K562 (cell line): ENCODE measurements at regions not wholly inside any gene's neighbourhood (a gene's known extent, or its start where the extent isn't known, plus 50 kb on each side); places are given as distances from the start of the nearest gene placed in this dataset.

Source experiments
- ATAC-seq: fragments of 200-7000 bp; cut with Tn5 transposase; 3 replicates; pipeline ENCODE4 v1.9.1; 2020; ENCODE audit warnings: moderate library complexity
- BruUV-seq: library from RNA; stranded (reverse); fragments of 400-500 nt; replicated peaks from 2 replicates; lab custom pipeline; 2021; lab: Mats Ljungman, UMichigan
- CTCF ChIA-PET: fragments of 300-600 bp; formaldehyde crosslinking; extraction: SDS; loops from one replicate; lab custom pipeline; 2021; ENCODE audit warnings: low intra/inter-chr PET ratio; lab: Yijun Ruan, JAX
- POLR2A ChIA-PET: fragments of 300-600, 350-650 bp; sonication (Branson Sonifier 250); formaldehyde crosslinking; extraction: SDS; loops from one replicate; lab custom pipeline; 2021; ENCODE audit warnings: antibody characterized with exemption, inconsistent platforms; lab: Yijun Ruan, JAX
- DNase-seq, 4 experiments: peaks; one replicate each; pipeline versions ENCODE4 v3.0.0 to v3.0.0-alpha.2; 2011 to 2018; ENCODE audit warnings: low spot score in 3 of 4, mixed read lengths in 3 of 4; ENCODE audit errors: extremely low read depth in 1 of 4
- FAIRE-seq: peaks from 2 replicates; lab custom pipeline; 2011; peaks lifted over from hg19 to GRCh38; lab: Jason Lieb, UNC
- H2AFZ ChIP-seq: 2 replicates; pipeline ENCODE4 v1.6.0; 2011; ENCODE audit warnings: low read depth, low read length, control low read depth, inconsistent platforms
- H3K27ac ChIP-seq: fragments of 200-600 bp; 3 replicates; pipeline ENCODE4 v1.8.0; 2011; ENCODE audit warnings: low read depth, mild to moderate bottlenecking, control low read depth, inconsistent platforms, low read length, moderate library complexity, mixed read lengths; ENCODE audit errors: extremely low read depth
- H3K27me3 ChIP-seq, 2 experiments: fragments of 300-600 bp in 1 of 2; 2 replicates in 1 of 2; 3 replicates in 1 of 2; pipeline versions ENCODE4 v1.6.0 to v1.8.0; 2011; ENCODE audit warnings: inconsistent platforms in 2 of 2, low read length in 2 of 2, mild to moderate bottlenecking in 1 of 2, mixed read lengths in 1 of 2, moderate library complexity in 1 of 2; ENCODE audit not compliant: control insufficient read depth in 2 of 2, insufficient read depth in 2 of 2
- H3K36me3 ChIP-seq: fragments of 300-600 bp; 3 replicates; pipeline ENCODE4 v1.8.0; 2011; ENCODE audit warnings: mild to moderate bottlenecking, low read length, inconsistent platforms; ENCODE audit not compliant: control insufficient read depth, insufficient read depth
- H3K4me1 ChIP-seq, 2 experiments: fragments of 200-600 bp in 1 of 2; replicated peaks in 1 of 2; 2 replicates in 1 of 2; 3 replicates in 1 of 2; pipeline versions ENCODE4 v1.5.1 to v1.8.0; 2011; ENCODE audit warnings: inconsistent platforms in 2 of 2, low read length in 2 of 2, mild to moderate bottlenecking in 1 of 2, mixed read lengths in 1 of 2, moderate library complexity in 1 of 2; ENCODE audit not compliant: control insufficient read depth in 2 of 2, insufficient read depth in 2 of 2
- H3K4me2 ChIP-seq: 2 replicates; pipeline ENCODE4 v1.6.1; 2011; ENCODE audit warnings: low read length, control low read depth, inconsistent platforms, mixed read lengths; ENCODE audit not compliant: insufficient read depth
- H3K4me3 ChIP-seq: fragments of 200-600 bp; sonication (generic), shearing (Covaris generic); 2 replicates; pipeline ENCODE4 v1.5.1; 2016; ENCODE audit warnings: control low read depth, inconsistent platforms
- H3K79me2 ChIP-seq: fragments of 200-600 bp; 3 replicates; pipeline ENCODE4 v1.8.0; 2011; ENCODE audit warnings: low read length, inconsistent platforms; ENCODE audit not compliant: control insufficient read depth, insufficient read depth
- H3K9ac ChIP-seq, 2 experiments: 2 replicates each; pipeline versions ENCODE4 v1.6.0 to v1.6.1; 2011; ENCODE audit warnings: low read depth in 2 of 2, low read length in 2 of 2, control low read depth in 1 of 2, inconsistent platforms in 1 of 2, mild to moderate bottlenecking in 1 of 2, mixed read lengths in 1 of 2; ENCODE audit not compliant: insufficient read depth in 1 of 2
- H3K9me1 ChIP-seq: one replicate; pipeline ENCODE4 v1.6.0; 2011; ENCODE audit warnings: inconsistent platforms, mild to moderate bottlenecking, low read length, moderate library complexity; ENCODE audit not compliant: control insufficient read depth, insufficient read depth
- H3K9me3 ChIP-seq: replicated peaks from 2 replicates; pipeline ENCODE4 v1.5.1; 2011; ENCODE audit warnings: low read depth, low read length, inconsistent platforms; ENCODE audit not compliant: control insufficient read depth, insufficient read depth
- H4K20me1 ChIP-seq: replicated peaks from 2 replicates; pipeline ENCODE4 v1.6.1; 2011; ENCODE audit warnings: low read length, inconsistent platforms, mixed read lengths; ENCODE audit not compliant: control insufficient read depth, insufficient read depth
- DLX4 ChIP-seq: fragments of 250-450 bp; sonication (Bioruptor Pico); IDR thresholded peaks from 2 replicates; pipeline ENCODE4 v1.6.1; 2021; ENCODE audit warnings: mild to moderate bottlenecking
- ELF2 ChIP-seq: fragments of 250-450 bp; sonication (Bioruptor Pico); IDR thresholded peaks from 2 replicates; pipeline ENCODE4 v1.5.0; 2021; ENCODE audit warnings: mild to moderate bottlenecking
- ERF ChIP-seq: fragments of 450-650 bp; formaldehyde crosslinking; IDR thresholded peaks from 2 replicates; pipeline ENCODE4 v1.4.0; 2020; ENCODE audit warnings: mild to moderate bottlenecking, mixed read lengths
- ETV1 ChIP-seq: fragments of 450-650 bp; conservative IDR thresholded peaks from 2 replicates; pipeline ENCODE4 v1.6.1; 2016; ENCODE audit warnings: missing genetic modification characterization, control low read depth, low read depth, missing compliant biosample characterization
- FOXA1 ChIP-seq: fragments of 450-650 bp; IDR thresholded peaks from 2 replicates; pipeline ENCODE4 v1.6.1; 2016; ENCODE audit warnings: mild to moderate bottlenecking, borderline replicate concordance
- HCFC1 ChIP-seq: IDR thresholded peaks from 2 replicates; pipeline ENCODE4 v1.6.1; 2012; ENCODE audit warnings: low read depth, low read length, improper control_type of control experiment
- HDAC8 ChIP-seq: fragments of 450-650 bp; IDR thresholded peaks from 2 replicates; pipeline ENCODE4 v1.6.1; 2016; ENCODE audit warnings: mild to moderate bottlenecking, missing genetic modification characterization, moderate library complexity, missing compliant biosample characterization
- HNRNPLL ChIP-seq: fragments of 200-400 bp; formaldehyde crosslinking; IDR thresholded peaks from 2 replicates; pipeline ENCODE4 v1.6.1; 2017; ENCODE audit warnings: low read length, low read depth, mild to moderate bottlenecking; ENCODE audit not compliant: poor library complexity, severe bottlenecking
- MCM7 ChIP-seq, 2 experiments: fragments of 450-650 bp; IDR thresholded peaks; 2 replicates each; pipeline ENCODE4 v1.6.1; 2016 to 2018
- MYC ChIP-seq, 2 experiments: fragments of 250-450 bp in 1 of 2; sonication (Bioruptor Pico) in 1 of 2; IDR thresholded peaks; 2 replicates each; pipeline versions ENCODE4 v1.5.1 to v1.6.1; 2012 to 2021; ENCODE audit warnings: low read depth in 2 of 2, borderline replicate concordance in 1 of 2, improper control_type of control experiment in 1 of 2, low read length in 1 of 2, mild to moderate bottlenecking in 1 of 2, moderate library complexity in 1 of 2
- NELFE ChIP-seq: IDR thresholded peaks from 2 replicates; pipeline ENCODE4 v1.6.1; 2011; ENCODE audit warnings: mild to moderate bottlenecking; ENCODE audit not compliant: insufficient read depth, insufficient read length
- POU5F1 ChIP-seq: fragments of 150-350 bp; IDR thresholded peaks from 2 replicates; pipeline ENCODE4 v1.6.1; 2014; ENCODE audit warnings: borderline replicate concordance, low read length, low read depth, mild to moderate bottlenecking; ENCODE audit not compliant: partially characterized antibody
- SAFB2 ChIP-seq: fragments of 200-400 bp; formaldehyde crosslinking; IDR thresholded peaks from 2 replicates; pipeline ENCODE4 v1.6.1; 2018; ENCODE audit warnings: borderline replicate concordance, low read length, low read depth, moderate library complexity; ENCODE audit not compliant: severe bottlenecking
- SIRT6 ChIP-seq: IDR thresholded peaks from one replicate; pipeline ENCODE4 v1.6.1; 2012; ENCODE audit warnings: low read depth, mild to moderate bottlenecking, control low read depth, inconsistent platforms, low read length, moderate library complexity
- ZBTB43 ChIP-seq: sonication (generic); formaldehyde crosslinking; IDR thresholded peaks from 2 replicates; pipeline ENCODE4 v1.8.0; 2023; ENCODE audit warnings: mild to moderate bottlenecking, missing genetic modification reagents
- ZNF280A ChIP-seq: fragments of 450-650 bp; IDR thresholded peaks from 2 replicates; pipeline ENCODE4 v1.6.1; 2018; ENCODE audit warnings: mild to moderate bottlenecking, low read depth; ENCODE audit not compliant: partially characterized antibody
- WGBS: fragments of 100-300 bp; shearing (Covaris generic); methylation state at CpG from one replicate; pipeline ENCODE4 v1.1.6; 2016; ENCODE audit warnings: low coverage, mixed read lengths; ENCODE audit not compliant: insufficient coverage; ENCODE audit errors: missing lambda C conversion rate; 5-methylcytosine and 5-hydroxymethylcytosine counted together
- in situ Hi-C: fragments of 300-500 bp; cut with MboI; formaldehyde crosslinking; loops from 4 replicates; pipeline ENCODE4 v1.15.0; 2018; ENCODE audit warnings: inconsistent platforms, mixed read lengths
- intact Hi-C: fragments of 100-400 bp; cut with micrococcal nuclease; formaldehyde crosslinking; loops from 2 replicates; pipeline ENCODE4 v1.14.2; 2022

- Histone ChIP-seq H3K9ac (no peak overlapping the region), H3K9me1 (no peaks in the 10 kb centered on the region), H3K36me3 (no peaks in the 10 kb centered on the region), H3K4me1 (no peaks in the 10 kb centered on the region), H2AFZ (no peak overlapping the region), H3K27ac (no peak overlapping the region), H3K9me3 (no peaks in the 10 kb centered on the region), H4K20me1 (no peaks in the 10 kb centered on the region), H3K4me2 (no peak overlapping the region), H3K27me3 (no peaks in the 10 kb centered on the region), H3K4me3 (no peak overlapping the region), H3K79me2 (no peaks in the 10 kb centered on the region)
- TF ChIP-seq MYC (IDR thresholded peaks at IDR 0.05; ENCODE audit: low read depth, low read length) (no peak), MYC (CRISPR knock-in tag; IDR thresholded peaks at IDR 0.05; ENCODE audit: borderline replicate concordance, low read depth) (no peak), NELFE (no peak), ETV1 (tag) (no peak), ZNF280A (no peak), SAFB2 (no peak), HCFC1 (no peak), ZBTB43 (CRISPR knock-in tag) (no peak), POU5F1 (no peak), ELF2 (no peak), ERF (no peak), HDAC8 (no peak), DLX4 (CRISPR knock-in tag) (no peak), FOXA1 (no peak), SIRT6 (no peak), HNRNPLL (no peak), MCM7 (IDR thresholded peaks at IDR 0.05) (no peak)
- FAIRE-seq (no peak), DNase-seq (no peak), ATAC-seq (no peak)
- ChIA-PET CTCF (no interaction called here), POLR2A (no interaction called here)
- no TSS peak for BruUV-seq
- intact Hi-C loops: loop anchor here (10.0 kb wide), 1 partner anchor 781 kb away; no protein-coding TSS in a partner anchor
- WGBS: 0% methylated on average over 4 of the region's 4 CpGs
- in situ Hi-C loops: no loop called here
Observed at GRCh38 chr2:66693076-66693965, 258.4 kb downstream of the MEIS1 start.
